ENCODE measurements at regions not wholly inside any gene's neighbourhood (a gene's known extent, or its start where the extent isn't known, plus 50 kb on each side); places are given as distances from the start of the nearest gene placed in this dataset.

DNA sequence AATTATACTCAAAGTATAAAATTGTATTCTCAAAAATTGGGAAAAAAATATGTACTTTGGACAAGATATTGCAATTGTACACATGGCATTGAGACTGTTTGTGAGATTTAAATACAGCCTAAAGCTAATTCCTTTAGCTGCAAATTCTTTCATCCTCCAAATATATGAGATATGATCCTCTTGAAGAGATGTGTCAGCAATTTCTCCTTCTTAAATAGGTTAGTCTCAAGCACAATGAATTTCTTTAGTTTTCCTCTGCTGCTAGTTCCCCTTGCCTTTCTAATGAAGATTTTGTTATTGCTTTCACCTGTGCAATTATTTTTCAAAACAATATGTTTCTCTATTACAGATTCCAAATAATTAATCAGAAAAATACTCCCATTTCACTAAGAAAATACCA is 153.4 kb upstream of the GULP1 start:
- no peak for TF ChIP-seq POLR2A (IDR thresholded peaks at IDR 0.05)
- TF ChIP-seq, protein P1, sequence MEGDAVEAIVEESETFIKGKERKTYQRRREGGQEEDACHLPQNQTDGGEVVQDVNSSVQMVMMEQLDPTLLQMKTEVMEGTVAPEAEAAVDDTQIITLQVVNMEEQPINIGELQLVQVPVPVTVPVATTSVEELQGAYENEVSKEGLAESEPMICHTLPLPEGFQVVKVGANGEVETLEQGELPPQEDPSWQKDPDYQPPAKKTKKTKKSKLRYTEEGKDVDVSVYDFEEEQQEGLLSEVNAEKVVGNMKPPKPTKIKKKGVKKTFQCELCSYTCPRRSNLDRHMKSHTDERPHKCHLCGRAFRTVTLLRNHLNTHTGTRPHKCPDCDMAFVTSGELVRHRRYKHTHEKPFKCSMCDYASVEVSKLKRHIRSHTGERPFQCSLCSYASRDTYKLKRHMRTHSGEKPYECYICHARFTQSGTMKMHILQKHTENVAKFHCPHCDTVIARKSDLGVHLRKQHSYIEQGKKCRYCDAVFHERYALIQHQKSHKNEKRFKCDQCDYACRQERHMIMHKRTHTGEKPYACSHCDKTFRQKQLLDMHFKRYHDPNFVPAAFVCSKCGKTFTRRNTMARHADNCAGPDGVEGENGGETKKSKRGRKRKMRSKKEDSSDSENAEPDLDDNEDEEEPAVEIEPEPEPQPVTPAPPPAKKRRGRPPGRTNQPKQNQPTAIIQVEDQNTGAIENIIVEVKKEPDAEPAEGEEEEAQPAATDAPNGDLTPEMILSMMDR (IDR thresholded peaks at IDR 0.05): no peak

All from body of pancreas (tissue), 4 donors.